H9 (cell line): ENCODE measurements at regions not wholly inside any gene's neighbourhood (a gene's known extent, or its start where the extent isn't known, plus 50 kb on each side); places are given as distances from the start of the nearest gene placed in this dataset.

ENCODE experiments used
- DNase-seq: peaks from one replicate; pipeline ENCODE4 v3.0.0-alpha.2; 2017
- H2AFZ ChIP-seq: one replicate; pipeline ENCODE4 v1.6.1; 2013; ENCODE audit warnings: mild to moderate bottlenecking, low read length, control low read depth, moderate library complexity
- H2AK5ac ChIP-seq: 2 replicates; pipeline ENCODE4 v1.6.1; 2013; ENCODE audit warnings: low read length, control low read depth, mixed read lengths; ENCODE audit not compliant: insufficient read length
- H2BK120ac ChIP-seq: one replicate; pipeline ENCODE4 v1.6.1; 2013; ENCODE audit warnings: low read depth, mild to moderate bottlenecking, low read length, control low read depth, inconsistent platforms; ENCODE audit not compliant: poor library complexity, severe bottlenecking
- H2BK12ac ChIP-seq: 2 replicates; pipeline ENCODE4 v1.6.1; 2013; ENCODE audit warnings: low read length, control low read depth, mixed read lengths, low read depth; ENCODE audit not compliant: insufficient read length
- H2BK15ac ChIP-seq: 2 replicates; pipeline ENCODE4 v1.6.1; 2013; ENCODE audit warnings: low read depth, low read length, control low read depth
- H2BK20ac ChIP-seq: one replicate; pipeline ENCODE4 v1.6.1; 2013; ENCODE audit warnings: low read depth, mild to moderate bottlenecking, low read length, control low read depth, inconsistent platforms; ENCODE audit not compliant: poor library complexity, severe bottlenecking
- H2BK5ac ChIP-seq: 2 replicates; pipeline ENCODE4 v1.6.1; 2013; ENCODE audit warnings: low read length, control low read depth, mixed read lengths; ENCODE audit not compliant: insufficient read length
- H3K14ac ChIP-seq: 2 replicates; pipeline ENCODE4 v1.6.1; 2013; ENCODE audit warnings: low read length, control low read depth; ENCODE audit not compliant: insufficient read depth
- H3K18ac ChIP-seq: 2 replicates; pipeline ENCODE4 v1.6.1; 2013; ENCODE audit warnings: low read depth, mild to moderate bottlenecking, mixed read lengths, low read length, control low read depth; ENCODE audit not compliant: insufficient read length
- H3K23ac ChIP-seq: 2 replicates; pipeline ENCODE4 v1.6.1; 2013; ENCODE audit warnings: low read length, control low read depth, mixed read lengths, low read depth; ENCODE audit not compliant: insufficient read length
- H3K23me2 ChIP-seq: 2 replicates; pipeline ENCODE4 v1.6.1; 2013; ENCODE audit warnings: low read depth, mild to moderate bottlenecking, mixed read lengths, low read length, control low read depth; ENCODE audit not compliant: insufficient read length, poor library complexity, severe bottlenecking
- H3K27ac ChIP-seq: 2 replicates; pipeline ENCODE4 v1.5.1; 2013; ENCODE audit warnings: low read length, control low read depth, mixed read lengths, low read depth; ENCODE audit not compliant: insufficient read length
- H3K27me3 ChIP-seq: 2 replicates; pipeline ENCODE4 v1.6.1; 2013; ENCODE audit warnings: low read length, control low read depth, inconsistent platforms; ENCODE audit not compliant: insufficient read depth
- H3K4ac ChIP-seq: 2 replicates; pipeline ENCODE4 v1.6.1; 2013; ENCODE audit warnings: low read depth, mild to moderate bottlenecking, control low read depth, inconsistent platforms, low read length, moderate library complexity
- H3K4me1 ChIP-seq: 2 replicates; pipeline ENCODE4 v1.6.1; 2013; ENCODE audit warnings: low read length, control low read depth, inconsistent platforms; ENCODE audit not compliant: insufficient read depth
- H3K4me2 ChIP-seq: 2 replicates; pipeline ENCODE4 v1.6.1; 2013; ENCODE audit warnings: low read length, control low read depth, mixed read lengths; ENCODE audit not compliant: insufficient read length, insufficient read depth
- H3K56ac ChIP-seq: 2 replicates; pipeline ENCODE4 v1.6.1; 2013; ENCODE audit warnings: low read depth, mild to moderate bottlenecking, mixed read lengths, low read length, control low read depth; ENCODE audit not compliant: insufficient read length
- H3K79me1 ChIP-seq: 2 replicates; pipeline ENCODE4 v1.6.1; 2013; ENCODE audit warnings: low read depth, mild to moderate bottlenecking, moderate library complexity, low read length, control low read depth, inconsistent platforms; ENCODE audit not compliant: insufficient read depth, poor library complexity, severe bottlenecking
- H3K79me2 ChIP-seq: 2 replicates; pipeline ENCODE4 v1.6.1; 2013; ENCODE audit warnings: low read length, control low read depth, inconsistent platforms; ENCODE audit not compliant: insufficient read depth
- H3K9ac ChIP-seq: 2 replicates; pipeline ENCODE4 v1.6.1; 2013; ENCODE audit warnings: low read length, control low read depth, mixed read lengths; ENCODE audit not compliant: insufficient read length; ENCODE audit errors: extremely low read depth
- H3K9me3 ChIP-seq: one replicate; pipeline ENCODE4 v1.6.1; 2013; ENCODE audit warnings: low read depth, low read length, inconsistent platforms; ENCODE audit not compliant: control insufficient read depth
- H3T11ph ChIP-seq: one replicate; pipeline ENCODE4 v1.6.1; 2013; ENCODE audit warnings: mild to moderate bottlenecking, low read length, control low read depth, inconsistent platforms
- H4K20me1 ChIP-seq: one replicate; pipeline ENCODE4 v1.6.1; 2013; ENCODE audit not compliant: control insufficient read depth, insufficient read length, insufficient read depth
- H4K5ac ChIP-seq: 2 replicates; pipeline ENCODE4 v1.6.1; 2013; ENCODE audit warnings: low read depth, mild to moderate bottlenecking, mixed read lengths, low read length, control low read depth; ENCODE audit not compliant: insufficient read length
- H4K8ac ChIP-seq: replicated peaks from 2 replicates; pipeline ENCODE4 v1.6.1; 2013; ENCODE audit warnings: low read length, control low read depth, mixed read lengths, low read depth; ENCODE audit not compliant: insufficient read length
- H4K91ac ChIP-seq: 2 replicates; pipeline ENCODE4 v1.6.1; 2013; ENCODE audit warnings: low read depth, mild to moderate bottlenecking, moderate library complexity, mixed read lengths, low read length, control low read depth; ENCODE audit not compliant: insufficient read length
- H3K27ac Mint-ChIP-seq, 3 experiments: 2 replicates in 2 of 3; 3 replicates in 1 of 3; pipeline ENCODE4 v1.8.0; 2020 to 2021; ENCODE audit warnings: mixed read lengths in 3 of 3, mild to moderate bottlenecking in 1 of 3, moderate library complexity in 1 of 3
- H3K27me3 Mint-ChIP-seq: 2 replicates; pipeline ENCODE4 v1.8.0; 2021; ENCODE audit warnings: low read depth, mild to moderate bottlenecking, moderate library complexity, mixed read lengths
- H3K36me3 Mint-ChIP-seq, 3 experiments: 2 replicates in 2 of 3; 3 replicates in 1 of 3; pipeline ENCODE4 v1.8.0; 2020 to 2021; ENCODE audit warnings: low read depth in 3 of 3, mixed read lengths in 3 of 3; ENCODE audit not compliant: insufficient read depth in 1 of 3
- H3K4me1 Mint-ChIP-seq, 2 experiments: 2 replicates each; pipeline ENCODE4 v1.8.0; 2020; ENCODE audit warnings: mixed read lengths in 2 of 2
- H3K4me3 Mint-ChIP-seq, 2 experiments: 2 replicates in 1 of 2; 3 replicates in 1 of 2; pipeline ENCODE4 v1.8.0; 2020 to 2021; ENCODE audit warnings: mild to moderate bottlenecking in 2 of 2, mixed read lengths in 2 of 2, moderate library complexity in 1 of 2
- H3K9me3 Mint-ChIP-seq, 2 experiments: 2 replicates in 1 of 2; 3 replicates in 1 of 2; pipeline ENCODE4 v1.8.0; 2020; ENCODE audit warnings: mild to moderate bottlenecking in 2 of 2, mixed read lengths in 2 of 2, moderate library complexity in 1 of 2
- WGBS: extraction: QIAGEN DNeasy Blood & Tissue Kit; methylation state at CpG from one replicate; pipeline ENCODE4 v1.1.7; 2013; ENCODE audit warnings: missing lambda C conversion rate, low lambda C conversion rate, mixed read lengths; ENCODE audit not compliant: insufficient read length; ENCODE audit errors: extremely low coverage; 5-methylcytosine and 5-hydroxymethylcytosine counted together
- TF ChIP-seq, protein P1 (sequence below): fragments of 200-600 bp; sonication (generic); conservative IDR thresholded peaks from 3 replicates; pipeline ENCODE4 v1.8.0; 2021; ENCODE audit warnings: antibody characterized with exemption, mild to moderate bottlenecking

DNA sequence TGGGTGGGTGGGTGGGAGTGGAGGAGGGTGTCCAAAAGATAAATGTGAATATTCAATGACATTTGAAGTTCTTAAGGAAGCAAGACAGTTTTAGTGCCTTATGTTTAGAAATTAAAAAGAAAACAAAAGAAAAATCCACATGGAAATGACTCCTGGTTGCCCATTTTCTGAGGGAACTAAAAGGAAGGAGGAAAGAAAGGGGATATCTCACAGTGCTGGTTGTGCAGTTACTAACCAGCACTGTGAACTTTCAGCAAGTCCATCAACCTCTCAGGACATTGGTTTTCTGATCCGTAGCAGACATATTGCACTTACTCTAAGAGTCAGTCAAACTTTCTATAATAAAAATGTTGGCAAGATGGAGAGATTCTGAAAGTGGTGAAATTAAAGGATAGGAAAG lies 431.0 kb upstream of the CLINT1 start:
- TF ChIP-seq, protein P1, sequence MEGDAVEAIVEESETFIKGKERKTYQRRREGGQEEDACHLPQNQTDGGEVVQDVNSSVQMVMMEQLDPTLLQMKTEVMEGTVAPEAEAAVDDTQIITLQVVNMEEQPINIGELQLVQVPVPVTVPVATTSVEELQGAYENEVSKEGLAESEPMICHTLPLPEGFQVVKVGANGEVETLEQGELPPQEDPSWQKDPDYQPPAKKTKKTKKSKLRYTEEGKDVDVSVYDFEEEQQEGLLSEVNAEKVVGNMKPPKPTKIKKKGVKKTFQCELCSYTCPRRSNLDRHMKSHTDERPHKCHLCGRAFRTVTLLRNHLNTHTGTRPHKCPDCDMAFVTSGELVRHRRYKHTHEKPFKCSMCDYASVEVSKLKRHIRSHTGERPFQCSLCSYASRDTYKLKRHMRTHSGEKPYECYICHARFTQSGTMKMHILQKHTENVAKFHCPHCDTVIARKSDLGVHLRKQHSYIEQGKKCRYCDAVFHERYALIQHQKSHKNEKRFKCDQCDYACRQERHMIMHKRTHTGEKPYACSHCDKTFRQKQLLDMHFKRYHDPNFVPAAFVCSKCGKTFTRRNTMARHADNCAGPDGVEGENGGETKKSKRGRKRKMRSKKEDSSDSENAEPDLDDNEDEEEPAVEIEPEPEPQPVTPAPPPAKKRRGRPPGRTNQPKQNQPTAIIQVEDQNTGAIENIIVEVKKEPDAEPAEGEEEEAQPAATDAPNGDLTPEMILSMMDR = no peak
- Histone ChIP-seq H3K27ac (no peak overlapping the region), H3K79me1 (no peaks in the 10 kb centered on the region), H3K4ac (no peak overlapping the region), H3K9ac (no peak overlapping the region), H2BK15ac (no peak overlapping the region), H3K23me2 (no peaks in the 10 kb centered on the region), H3K79me2 (no peaks in the 10 kb centered on the region), H2BK5ac (no peak overlapping the region), H3K18ac (no peak overlapping the region), H3K9me3 (no peaks in the 10 kb centered on the region), H2BK12ac (no peak overlapping the region), H2BK120ac (no peak overlapping the region), H3K4me1 (no peaks in the 10 kb centered on the region), H3T11ph (no peak overlapping the region), H4K8ac (no peak overlapping the region), H3K27me3 (no peaks in the 10 kb centered on the region), H3K14ac (no peak overlapping the region), H3K4me2 (no peak overlapping the region), H2BK20ac (no peak overlapping the region), H4K5ac (no peak overlapping the region), H3K56ac (no peak overlapping the region), H3K23ac (no peak overlapping the region), H2AFZ (no peak overlapping the region), H2AK5ac (no peak overlapping the region), H4K20me1 (no peaks in the 10 kb centered on the region), H4K91ac (no peak overlapping the region)
- H3K4me3 Mint-ChIP-seq = no peak overlapping the region
- no peak for DNase-seq
- H3K36me3 Mint-ChIP-seq = peaks cover 0 to 5% (median 3%) of the 10 kb centered on the region in 3 experiments; a peak in 2 of 7 replicates
- H3K9me3 Mint-ChIP-seq = peaks cover 4 to 6% of the 10 kb centered on the region in 2 experiments; a peak in 3 of 5 replicates
- H3K27me3 Mint-ChIP-seq = no peaks in the 10 kb centered on the region
- H3K27ac Mint-ChIP-seq = no peak overlapping the region
- no CpG with 5 or more reads among the region's 1 CpG for WGBS
- H3K4me1 Mint-ChIP-seq = peaks cover 0 to 2% of the 10 kb centered on the region in 2 experiments; a peak in 1 of 4 replicates
